Suprapubic skin (tissue), 4 donors: ENCODE measurements at regions not wholly inside any gene's neighbourhood (a gene's known extent, or its start where the extent isn't known, plus 50 kb on each side); places are given as distances from the start of the nearest gene placed in this dataset.

Source experiments
- DNase-seq, 2 donors: peaks; one replicate each; pipeline ENCODE4 v3.0.0-alpha.2; 2019; ENCODE audit warnings: low spot score in 2 of 2
- H3K27ac ChIP-seq: fragments of 200-600 bp; sonication (generic); one replicate; pipeline ENCODE4 v1.5.1; 2019
- H3K27me3 ChIP-seq: fragments of 200-600 bp; sonication (generic); one replicate; pipeline ENCODE4 v1.5.1; 2019
- H3K36me3 ChIP-seq: fragments of 200-600 bp; sonication (generic); one replicate; pipeline ENCODE4 v1.5.1; 2019
- H3K4me1 ChIP-seq: fragments of 200-600 bp; sonication (generic); one replicate; pipeline ENCODE4 v1.5.1; 2019
- H3K4me3 ChIP-seq: fragments of 200-600 bp; sonication (generic); one replicate; pipeline ENCODE4 v1.5.1; 2019; ENCODE audit warnings: mild to moderate bottlenecking
- H3K9me3 ChIP-seq: fragments of 200-600 bp; sonication (generic); one replicate; pipeline ENCODE4 v1.5.1; 2019
- CTCF ChIP-seq, 2 donors: fragments of 200-600 bp in 1 of 2; fragments of 450-650 bp in 1 of 2; sonication (generic) in 1 of 2; IDR thresholded peaks; one replicate each; pipeline ENCODE4 v1.5.1; 2016 to 2019; ENCODE audit warnings: antibody characterized with exemption in 2 of 2, mild to moderate bottlenecking in 1 of 2, moderate library complexity in 1 of 2
- EP300 ChIP-seq: sonication (generic); formaldehyde crosslinking; IDR thresholded peaks from one replicate; pipeline ENCODE4 v1.6.1; 2017; ENCODE audit warnings: antibody characterized with exemption
- POLR2A ChIP-seq, 2 donors: fragments of 450-650 bp; IDR thresholded peaks; one replicate each; pipeline ENCODE4 v1.6.1; 2017; ENCODE audit warnings: antibody characterized with exemption in 2 of 2, mild to moderate bottlenecking in 2 of 2, moderate library complexity in 2 of 2
- POLR2AphosphoS5 ChIP-seq, 3 donors: sonication (generic); formaldehyde crosslinking; IDR thresholded peaks; one replicate each; pipeline ENCODE4 v1.6.1; 2017; ENCODE audit warnings: antibody characterized with exemption in 3 of 3
- WGBS: methylation state at CpG from one replicate; pipeline ENCODE4 v1.1.5; 2018; 5-methylcytosine and 5-hydroxymethylcytosine counted together

GRCh38 chr7:109522585-109522984 lies 952.9 kb downstream of the DNAJB9 start:
- H3K4me1 ChIP-seq, result no peaks in the 10 kb centered on the region
- no peak overlapping the region for H3K27ac ChIP-seq
- no peak overlapping the region for H3K4me3 ChIP-seq
- no peak for DNase-seq
- H3K9me3 ChIP-seq, result no peaks in the 10 kb centered on the region
- WGBS, result 57% methylated on average over 4 of the region's 4 CpGs
- H3K36me3 ChIP-seq, result no peaks in the 10 kb centered on the region
- TF ChIP-seq POLR2A (IDR thresholded peaks at IDR 0.05), result no peak
- no peak for TF ChIP-seq CTCF (IDR thresholded peaks at IDR 0.05)
- TF ChIP-seq EP300, result no peak
- TF ChIP-seq POLR2AphosphoS5 (IDR thresholded peaks at IDR 0.05), result no peak
- H3K27me3 ChIP-seq, result no peaks in the 10 kb centered on the region

- Histone ChIP-seq H3K4me3 (no peak overlapping the region), H3K27me3 (no peaks in the 10 kb centered on the region), H3K9me3 (no peaks in the 10 kb centered on the region), H3K36me3 (no peaks in the 10 kb centered on the region), H3K4me1 (no peaks in the 10 kb centered on the region), H3K27ac (no peak overlapping the region)
- no peak for DNase-seq
- TF ChIP-seq CTCF (IDR thresholded peaks at IDR 0.05) (no peak), POLR2A (IDR thresholded peaks at IDR 0.05) (no peak), POLR2AphosphoS5 (IDR thresholded peaks at IDR 0.05) (no peak), EP300 (no peak)
These were observed 958.2 kb downstream of the DNAJB9 start for GRCh38 chr7:109527833-109528232.

DNA sequence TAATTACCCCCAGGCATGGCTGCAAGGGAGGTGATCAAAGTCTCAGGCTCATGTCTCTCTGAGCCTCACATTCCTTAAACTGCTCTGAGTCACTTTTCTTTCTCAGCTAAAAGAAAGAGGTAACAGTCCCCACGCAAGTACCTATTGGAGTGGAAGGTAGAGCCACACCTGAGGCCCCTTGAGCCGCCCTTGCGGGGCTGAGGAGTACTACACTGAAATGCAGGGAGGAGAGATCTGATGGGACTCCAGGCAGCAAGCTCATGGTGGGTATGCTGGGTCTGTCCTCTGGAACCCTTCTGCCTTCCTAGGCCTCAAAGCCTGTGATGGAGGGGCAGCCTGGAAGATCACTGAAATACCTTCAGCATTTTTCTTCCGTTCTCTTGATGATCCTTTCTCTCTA lies 960.0 kb downstream of the DNAJB9 start:
- Histone ChIP-seq H3K27ac (no peak overlapping the region), H3K4me3 (no peak overlapping the region), H3K27me3 (no peaks in the 10 kb centered on the region), H3K4me1 (no peaks in the 10 kb centered on the region), H3K9me3 (no peaks in the 10 kb centered on the region), H3K36me3 (no peaks in the 10 kb centered on the region)
- 92% methylated on average over 4 of the region's 4 CpGs for WGBS
- TF ChIP-seq CTCF (IDR thresholded peaks at IDR 0.05), result no peak
- no peak for TF ChIP-seq EP300
- TF ChIP-seq POLR2AphosphoS5 (IDR thresholded peaks at IDR 0.05), result no peak
- TF ChIP-seq POLR2A (IDR thresholded peaks at IDR 0.05), result no peak
- DNase-seq, result no peak

- TF ChIP-seq EP300 (no peak), POLR2AphosphoS5 (IDR thresholded peaks at IDR 0.05) (no peak), POLR2A (IDR thresholded peaks at IDR 0.05) (no peak), CTCF (IDR thresholded peaks at IDR 0.05) (no peak)
- no peak overlapping the region for H3K4me3 ChIP-seq
- DNase-seq, result no peak
- no peak overlapping the region for H3K27ac ChIP-seq
- H3K27me3 ChIP-seq, result no peaks in the 10 kb centered on the region
- no peaks in the 10 kb centered on the region for H3K9me3 ChIP-seq
- H3K36me3 ChIP-seq, result no peaks in the 10 kb centered on the region
- 49% methylated on average over 1 of the region's 1 CpG for WGBS
- no peaks in the 10 kb centered on the region for H3K4me1 ChIP-seq
These were observed 962.8 kb downstream of the DNAJB9 start for GRCh38 chr7:109532262-109532992.

GRCh38 chr7:109545686-109546085 lies 976.0 kb downstream of the DNAJB9 start:
- Histone ChIP-seq H3K36me3 (no peaks in the 10 kb centered on the region), H3K27me3 (no peaks in the 10 kb centered on the region), H3K27ac (no peak overlapping the region), H3K4me1 (no peaks in the 10 kb centered on the region), H3K4me3 (no peak overlapping the region), H3K9me3 (no peaks in the 10 kb centered on the region)
- TF ChIP-seq POLR2A (IDR thresholded peaks at IDR 0.05) (no peak), POLR2AphosphoS5 (IDR thresholded peaks at IDR 0.05) (no peak), EP300 (no peak), CTCF (IDR thresholded peaks at IDR 0.05) (no peak)
- 54% methylated on average over 3 of the region's 3 CpGs for WGBS
- no peak for DNase-seq
